ENCODE measurements at regions not wholly inside any gene's neighbourhood (a gene's known extent, or its start where the extent isn't known, plus 50 kb on each side); places are given as distances from the start of the nearest gene placed in this dataset.

DNA sequence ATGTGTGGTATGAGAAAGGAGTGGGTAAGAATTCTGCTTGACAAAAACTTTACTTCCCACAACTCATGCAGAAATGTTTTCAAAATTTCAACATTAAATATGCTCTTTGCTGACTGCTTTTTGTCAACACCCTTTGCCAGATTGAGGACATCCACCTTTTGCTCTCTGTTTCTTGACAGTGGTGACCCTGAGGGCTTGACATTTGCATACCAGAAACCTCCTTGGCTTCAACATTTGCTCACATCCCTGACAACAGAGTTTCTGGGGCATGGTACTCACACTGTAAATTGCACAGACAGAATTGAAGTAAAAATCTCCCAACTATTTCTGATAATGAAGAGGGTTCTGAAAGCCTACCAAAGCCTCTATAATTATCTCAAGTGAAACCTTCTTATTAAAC, 95.7 kb downstream of the RND3 start:
- TF ChIP-seq ZFX (IDR thresholded peaks at IDR 0.05) (no peak), EZH2 (IDR thresholded peaks at IDR 0.05) (no peak), FOSL1 (IDR thresholded peaks at IDR 0.05; ENCODE audit: low read depth) (no peak), POLR2AphosphoS5 (IDR thresholded peaks at IDR 0.05; ENCODE audit: low read depth, low read length) (no peak), SRF (IDR thresholded peaks at IDR 0.05; ENCODE audit: low read depth) (no peak), ZNF274 (IDR thresholded peaks at IDR 0.05; ENCODE audit: low read depth, low read length) (no peak), TCF7L2 (IDR thresholded peaks at IDR 0.05; ENCODE audit: borderline replicate concordance, extremely low read depth, insufficient read depth, insufficient read length) (no peak), CEBPB (IDR thresholded peaks at IDR 0.05; ENCODE audit: low read depth) (no peak), POLR2A (IDR thresholded peaks at IDR 0.05; ENCODE audit: borderline replicate concordance, extremely low read depth, insufficient read depth, insufficient read length) (no peak), ELF1 (IDR thresholded peaks at IDR 0.05; ENCODE audit: borderline replicate concordance, low read depth) (no peak), EZH2phosphoT487 (IDR thresholded peaks at IDR 0.05; ENCODE audit: borderline replicate concordance) (no peak), JUND (IDR thresholded peaks at IDR 0.05) (no peak), YY1 (IDR thresholded peaks at IDR 0.05; ENCODE audit: extremely low read depth, insufficient replicate concordance, low read depth, low read length) (no peak), CBX3 (IDR thresholded peaks at IDR 0.05; ENCODE audit: low read depth) (no peak), SIN3A (IDR thresholded peaks at IDR 0.05; ENCODE audit: low read depth) (no peak)
- TF ChIP-seq, protein P1, sequence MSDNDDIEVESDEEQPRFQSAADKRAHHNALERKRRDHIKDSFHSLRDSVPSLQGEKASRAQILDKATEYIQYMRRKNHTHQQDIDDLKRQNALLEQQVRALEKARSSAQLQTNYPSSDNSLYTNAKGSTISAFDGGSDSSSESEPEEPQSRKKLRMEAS (IDR thresholded peaks at IDR 0.05) = no peak
- TF ChIP-seq, protein P2, sequence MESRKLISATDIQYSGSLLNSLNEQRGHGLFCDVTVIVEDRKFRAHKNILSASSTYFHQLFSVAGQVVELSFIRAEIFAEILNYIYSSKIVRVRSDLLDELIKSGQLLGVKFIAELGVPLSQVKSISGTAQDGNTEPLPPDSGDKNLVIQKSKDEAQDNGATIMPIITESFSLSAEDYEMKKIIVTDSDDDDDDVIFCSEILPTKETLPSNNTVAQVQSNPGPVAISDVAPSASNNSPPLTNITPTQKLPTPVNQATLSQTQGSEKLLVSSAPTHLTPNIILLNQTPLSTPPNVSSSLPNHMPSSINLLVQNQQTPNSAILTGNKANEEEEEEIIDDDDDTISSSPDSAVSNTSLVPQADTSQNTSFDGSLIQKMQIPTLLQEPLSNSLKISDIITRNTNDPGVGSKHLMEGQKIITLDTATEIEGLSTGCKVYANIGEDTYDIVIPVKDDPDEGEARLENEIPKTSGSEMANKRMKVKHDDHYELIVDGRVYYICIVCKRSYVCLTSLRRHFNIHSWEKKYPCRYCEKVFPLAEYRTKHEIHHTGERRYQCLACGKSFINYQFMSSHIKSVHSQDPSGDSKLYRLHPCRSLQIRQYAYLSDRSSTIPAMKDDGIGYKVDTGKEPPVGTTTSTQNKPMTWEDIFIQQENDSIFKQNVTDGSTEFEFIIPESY (IDR thresholded peaks at IDR 0.05; ENCODE audit: extremely low read depth, insufficient replicate concordance, low read length) = no peak
- TF ChIP-seq, protein P3, sequence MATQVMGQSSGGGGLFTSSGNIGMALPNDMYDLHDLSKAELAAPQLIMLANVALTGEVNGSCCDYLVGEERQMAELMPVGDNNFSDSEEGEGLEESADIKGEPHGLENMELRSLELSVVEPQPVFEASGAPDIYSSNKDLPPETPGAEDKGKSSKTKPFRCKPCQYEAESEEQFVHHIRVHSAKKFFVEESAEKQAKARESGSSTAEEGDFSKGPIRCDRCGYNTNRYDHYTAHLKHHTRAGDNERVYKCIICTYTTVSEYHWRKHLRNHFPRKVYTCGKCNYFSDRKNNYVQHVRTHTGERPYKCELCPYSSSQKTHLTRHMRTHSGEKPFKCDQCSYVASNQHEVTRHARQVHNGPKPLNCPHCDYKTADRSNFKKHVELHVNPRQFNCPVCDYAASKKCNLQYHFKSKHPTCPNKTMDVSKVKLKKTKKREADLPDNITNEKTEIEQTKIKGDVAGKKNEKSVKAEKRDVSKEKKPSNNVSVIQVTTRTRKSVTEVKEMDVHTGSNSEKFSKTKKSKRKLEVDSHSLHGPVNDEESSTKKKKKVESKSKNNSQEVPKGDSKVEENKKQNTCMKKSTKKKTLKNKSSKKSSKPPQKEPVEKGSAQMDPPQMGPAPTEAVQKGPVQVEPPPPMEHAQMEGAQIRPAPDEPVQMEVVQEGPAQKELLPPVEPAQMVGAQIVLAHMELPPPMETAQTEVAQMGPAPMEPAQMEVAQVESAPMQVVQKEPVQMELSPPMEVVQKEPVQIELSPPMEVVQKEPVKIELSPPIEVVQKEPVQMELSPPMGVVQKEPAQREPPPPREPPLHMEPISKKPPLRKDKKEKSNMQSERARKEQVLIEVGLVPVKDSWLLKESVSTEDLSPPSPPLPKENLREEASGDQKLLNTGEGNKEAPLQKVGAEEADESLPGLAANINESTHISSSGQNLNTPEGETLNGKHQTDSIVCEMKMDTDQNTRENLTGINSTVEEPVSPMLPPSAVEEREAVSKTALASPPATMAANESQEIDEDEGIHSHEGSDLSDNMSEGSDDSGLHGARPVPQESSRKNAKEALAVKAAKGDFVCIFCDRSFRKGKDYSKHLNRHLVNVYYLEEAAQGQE (IDR thresholded peaks at IDR 0.05; ENCODE audit: low read depth) = no peak
- TF ChIP-seq, protein P4, sequence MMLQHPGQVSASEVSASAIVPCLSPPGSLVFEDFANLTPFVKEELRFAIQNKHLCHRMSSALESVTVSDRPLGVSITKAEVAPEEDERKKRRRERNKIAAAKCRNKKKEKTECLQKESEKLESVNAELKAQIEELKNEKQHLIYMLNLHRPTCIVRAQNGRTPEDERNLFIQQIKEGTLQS (IDR thresholded peaks at IDR 0.05) = no peak
- TF ChIP-seq, protein P5, sequence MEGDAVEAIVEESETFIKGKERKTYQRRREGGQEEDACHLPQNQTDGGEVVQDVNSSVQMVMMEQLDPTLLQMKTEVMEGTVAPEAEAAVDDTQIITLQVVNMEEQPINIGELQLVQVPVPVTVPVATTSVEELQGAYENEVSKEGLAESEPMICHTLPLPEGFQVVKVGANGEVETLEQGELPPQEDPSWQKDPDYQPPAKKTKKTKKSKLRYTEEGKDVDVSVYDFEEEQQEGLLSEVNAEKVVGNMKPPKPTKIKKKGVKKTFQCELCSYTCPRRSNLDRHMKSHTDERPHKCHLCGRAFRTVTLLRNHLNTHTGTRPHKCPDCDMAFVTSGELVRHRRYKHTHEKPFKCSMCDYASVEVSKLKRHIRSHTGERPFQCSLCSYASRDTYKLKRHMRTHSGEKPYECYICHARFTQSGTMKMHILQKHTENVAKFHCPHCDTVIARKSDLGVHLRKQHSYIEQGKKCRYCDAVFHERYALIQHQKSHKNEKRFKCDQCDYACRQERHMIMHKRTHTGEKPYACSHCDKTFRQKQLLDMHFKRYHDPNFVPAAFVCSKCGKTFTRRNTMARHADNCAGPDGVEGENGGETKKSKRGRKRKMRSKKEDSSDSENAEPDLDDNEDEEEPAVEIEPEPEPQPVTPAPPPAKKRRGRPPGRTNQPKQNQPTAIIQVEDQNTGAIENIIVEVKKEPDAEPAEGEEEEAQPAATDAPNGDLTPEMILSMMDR (IDR thresholded peaks at IDR 0.05 in 2 of 3, conservative IDR thresholded peaks at IDR 0.05 in 1 of 3; ENCODE audit: borderline replicate concordance in 1 of 3, insufficient read depth in 1 of 3, low read depth in 2 of 3, low read length in 2 of 3) = no peak
- H3K27me3 ChIP-seq (ENCODE audit: insufficient read depth, low read length) = no peaks in the 10 kb centered on the region
- no peaks in the 10 kb centered on the region for H4K20me1 ChIP-seq (ENCODE audit: insufficient read depth)
- H3K4me2 ChIP-seq (ENCODE audit: low read length) = no peak overlapping the region
- no peak overlapping the region for H3K4me3 ChIP-seq (replicated peaks in 1 of 2; ENCODE audit: low read depth in 1 of 2, low read length in 2 of 2)
- CTCF ChIA-PET = no interaction called here
- RAD21 ChIA-PET (ENCODE audit: low non-redundant PET in 1 of 2, low total read pairs in 2 of 2, uncharacterized antibody in 2 of 2, unreplicated experiment in 2 of 2) = no interaction called here
- ATAC-seq = no peak
- no peaks in the 10 kb centered on the region for H3K9me2 ChIP-seq (ENCODE audit: insufficient read depth)
- no peak overlapping the region for H3K9ac ChIP-seq (ENCODE audit: low read length)
- no peaks in the 10 kb centered on the region for H3K9me3 ChIP-seq (ENCODE audit: control insufficient read depth in 1 of 2, insufficient read depth in 1 of 2, low read depth in 1 of 2, low read length in 2 of 2)
- H3K27ac ChIP-seq (ENCODE audit: low read depth, low read length) = no peak overlapping the region
- no TSS peak for BruUV-seq (replicated peaks)
- POLR2A ChIA-PET = no interaction called here
- H3K4me1 ChIP-seq (ENCODE audit: control insufficient read depth in 1 of 2, insufficient read depth in 2 of 2, low read length in 2 of 2) = no peaks in the 10 kb centered on the region
- DNase-seq (ENCODE audit: low read depth, low spot score) = no peak
- no peak overlapping the region for H2AFZ ChIP-seq (ENCODE audit: low read depth, low read length, poor library complexity, severe bottlenecking)
- no peaks in the 10 kb centered on the region for H3K79me2 ChIP-seq (ENCODE audit: insufficient read depth, low read length)
- intact Hi-C loops (cut with micrococcal nuclease) = no loop called here
- H3K36me3 ChIP-seq (ENCODE audit: control insufficient read depth in 1 of 2, insufficient read depth in 2 of 2, low read length in 2 of 2) = no peaks in the 10 kb centered on the region
